GM13977 (cell line): ENCODE measurements at regions not wholly inside any gene's neighbourhood (a gene's known extent, or its start where the extent isn't known, plus 50 kb on each side); places are given as distances from the start of the nearest gene placed in this dataset.

Experiments
- DNase-seq: peaks from one replicate; pipeline ENCODE4 v3.0.0; 2012; ENCODE audit warnings: low spot score
- in situ Hi-C: fragments of 300-500 bp; cut with MboI; formaldehyde crosslinking; loops from one replicate; pipeline ENCODE4 v1.12.0; 2022; ENCODE audit warnings: low sequenced_read_pairs, low pct_unique_long_range_greater_than_20kb, mixed read lengths, inconsistent platforms; ENCODE audit not compliant: unreplicated experiment
- TF ChIP-seq, protein P1 (sequence below): IDR thresholded peaks from 2 replicates; pipeline ENCODE4 v1.5.1; 2012; ENCODE audit warnings: mild to moderate bottlenecking, control low read depth; ENCODE audit not compliant: insufficient read depth; ENCODE audit errors: extremely low read depth, missing control alignments

DNA sequence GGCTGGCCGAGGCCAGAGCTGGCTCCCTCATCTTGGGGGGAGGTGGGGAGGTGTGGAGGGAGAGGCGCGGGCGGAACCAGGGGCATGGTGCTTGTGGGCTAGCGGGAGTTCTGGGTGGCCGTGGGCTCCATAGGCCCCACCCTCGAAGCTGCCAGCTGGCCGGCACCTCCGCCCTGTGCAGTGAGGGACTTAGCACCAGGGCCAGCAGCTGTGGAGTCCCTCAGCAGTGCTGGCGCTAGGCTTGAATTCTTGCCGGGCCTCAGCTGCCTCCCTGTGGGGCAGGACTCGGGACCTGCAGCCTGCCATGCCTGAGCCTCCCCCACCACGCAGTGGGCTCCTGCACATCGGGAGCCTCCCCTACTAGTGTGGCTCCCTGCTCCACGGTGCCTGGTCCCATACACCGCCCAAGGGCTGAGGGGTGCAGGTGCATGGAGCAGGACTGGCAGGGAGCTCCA, 603.3 kb downstream of the PCDH18 start:
- in situ Hi-C loops = no loop called here
- DNase-seq = no peak
- TF ChIP-seq, protein P1, sequence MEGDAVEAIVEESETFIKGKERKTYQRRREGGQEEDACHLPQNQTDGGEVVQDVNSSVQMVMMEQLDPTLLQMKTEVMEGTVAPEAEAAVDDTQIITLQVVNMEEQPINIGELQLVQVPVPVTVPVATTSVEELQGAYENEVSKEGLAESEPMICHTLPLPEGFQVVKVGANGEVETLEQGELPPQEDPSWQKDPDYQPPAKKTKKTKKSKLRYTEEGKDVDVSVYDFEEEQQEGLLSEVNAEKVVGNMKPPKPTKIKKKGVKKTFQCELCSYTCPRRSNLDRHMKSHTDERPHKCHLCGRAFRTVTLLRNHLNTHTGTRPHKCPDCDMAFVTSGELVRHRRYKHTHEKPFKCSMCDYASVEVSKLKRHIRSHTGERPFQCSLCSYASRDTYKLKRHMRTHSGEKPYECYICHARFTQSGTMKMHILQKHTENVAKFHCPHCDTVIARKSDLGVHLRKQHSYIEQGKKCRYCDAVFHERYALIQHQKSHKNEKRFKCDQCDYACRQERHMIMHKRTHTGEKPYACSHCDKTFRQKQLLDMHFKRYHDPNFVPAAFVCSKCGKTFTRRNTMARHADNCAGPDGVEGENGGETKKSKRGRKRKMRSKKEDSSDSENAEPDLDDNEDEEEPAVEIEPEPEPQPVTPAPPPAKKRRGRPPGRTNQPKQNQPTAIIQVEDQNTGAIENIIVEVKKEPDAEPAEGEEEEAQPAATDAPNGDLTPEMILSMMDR = no peak

DNA sequence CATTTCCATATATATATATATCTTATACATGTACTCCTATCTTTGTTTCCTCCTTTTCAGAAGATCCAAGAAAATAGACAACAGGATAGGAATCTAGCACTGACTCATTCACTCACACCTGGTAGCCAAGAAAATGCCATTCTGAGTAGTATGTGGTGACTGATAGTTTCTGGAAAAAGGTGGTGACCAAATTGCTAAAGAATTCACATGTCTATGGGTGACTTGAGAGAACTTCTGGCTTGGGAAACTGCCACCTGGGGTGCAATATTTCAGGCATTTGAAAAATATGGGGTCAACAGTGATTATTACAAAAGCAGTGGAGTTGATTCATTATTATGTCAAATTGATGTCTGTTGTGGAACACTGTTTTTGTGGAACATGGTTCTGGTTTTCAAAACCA, 605.1 kb downstream of the PCDH18 start:
- no peak for DNase-seq
- in situ Hi-C loops = no loop called here
- TF ChIP-seq, protein P1 = no peak

GRCh38 chr4:136925203-136925602, 607.1 kb downstream of the PCDH18 start:
- DNase-seq = no peak
- in situ Hi-C loops = no loop called here
- TF ChIP-seq, protein P1 = no peak

DNA sequence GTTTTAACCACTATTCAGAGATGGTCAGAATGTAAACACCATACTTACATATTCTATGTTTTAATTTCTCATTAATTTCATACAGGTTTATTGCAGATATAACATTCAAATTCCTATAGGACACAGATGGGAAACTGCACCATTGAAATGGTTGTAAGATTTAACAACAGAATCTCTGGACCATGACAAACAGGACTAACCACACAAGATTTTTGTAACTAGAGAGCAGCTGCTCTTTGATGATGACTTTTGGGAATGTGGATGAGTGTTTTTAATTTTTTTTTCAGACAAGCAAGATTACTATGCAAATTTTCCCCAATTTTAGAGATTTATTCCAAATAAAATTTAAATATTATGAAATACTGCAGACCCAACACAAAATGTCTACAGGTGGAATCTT, 610.2 kb downstream of the PCDH18 start:
- TF ChIP-seq, protein P1 = no peak
- in situ Hi-C loops = no loop called here
- DNase-seq = no peak

DNA sequence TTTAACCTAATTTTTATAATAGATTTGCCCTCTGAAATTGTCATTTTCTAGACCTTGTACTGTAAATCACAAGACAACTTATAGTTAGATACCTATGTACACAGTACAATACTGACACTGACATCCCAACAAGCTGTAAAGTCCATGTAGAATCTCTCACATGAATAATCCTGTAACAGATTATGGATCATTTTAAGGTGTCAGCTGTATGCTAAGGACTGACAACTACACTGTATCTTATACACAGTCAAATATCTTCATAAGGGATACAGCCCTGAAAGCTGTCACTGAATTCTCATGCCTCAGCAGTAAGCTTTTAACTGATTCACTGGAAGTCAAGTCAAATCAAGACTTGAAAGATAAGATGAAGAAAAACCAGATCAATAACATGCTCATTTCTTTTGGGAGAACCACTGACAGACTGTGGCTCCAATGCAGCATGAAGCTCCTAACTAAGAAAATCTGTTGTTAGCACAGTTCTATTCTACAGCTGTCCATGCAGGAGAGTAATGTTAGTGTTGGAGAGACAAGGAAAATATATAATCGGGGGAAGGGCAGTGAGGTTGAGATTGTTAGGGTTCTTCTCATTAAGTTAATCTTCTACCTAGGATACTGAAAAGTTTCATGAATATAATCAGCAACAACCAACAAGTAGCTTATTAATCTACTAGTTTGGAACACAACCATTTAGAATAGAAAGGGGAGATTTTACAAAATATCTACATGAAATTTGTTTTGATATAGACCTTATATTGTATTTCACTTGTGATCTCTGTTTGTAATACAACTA, 612.0 kb downstream of the PCDH18 start:
- TF ChIP-seq, protein P1 = no peak
- in situ Hi-C loops = no loop called here
- DNase-seq = no peak

- in situ Hi-C loops = no loop called here
These were observed 613.5 kb downstream of the PCDH18 start for GRCh38 chr4:136918772-136919171.

More at GRCh38 chr4:136918772-136919171, 613.5 kb downstream of the PCDH18 start:
- no peak for DNase-seq
- TF ChIP-seq, protein P1 = no peak
